ENCODE measurements at regions not wholly inside any gene's neighbourhood (a gene's known extent, or its start where the extent isn't known, plus 50 kb on each side); places are given as distances from the start of the nearest gene placed in this dataset.
"Not testable (repeated sequence)": the region's sequence is repeated elsewhere in the genome, so short reads cannot be mapped to it uniquely, and the experiment has no call there.

- no peaks in the 10 kb centered on the region for H3K9me3 ChIP-seq
- H3K4me3 ChIP-seq: no peak overlapping the region
- H3K27me3 ChIP-seq: no peaks in the 10 kb centered on the region
- no peak overlapping the region for H3K27ac ChIP-seq
- ATAC-seq (no peak), DNase-seq (no peak)
- no peaks in the 10 kb centered on the region for H3K4me1 ChIP-seq
- intact Hi-C loops (cut with DNase I): no loop called here
- no peaks in the 10 kb centered on the region for H3K36me3 ChIP-seq (replicated peaks in 1 of 2; ENCODE audit: insufficient read depth in 1 of 2, low read depth in 2 of 2)
- WGBS, 2 donors: 46 to 58% methylated on average over 1 of the region's 1 CpG
- TF ChIP-seq POLR2A (IDR thresholded peaks at IDR 0.05) (no peak), CTCF (IDR thresholded peaks at IDR 0.05) (no peak)
Measured at GRCh38 chr14:40679256-40679655, 927.4 kb upstream of the LRFN5 start.

- intact Hi-C loops (cut with DNase I); H3K4me3 ChIP-seq; ATAC-seq; H3K27ac ChIP-seq; H3K27me3 ChIP-seq; H3K36me3 ChIP-seq (replicated peaks in 1 of 2; ENCODE audit: insufficient read depth in 1 of 2, low read depth in 2 of 2); H3K4me1 ChIP-seq; DNase-seq; H3K9me3 ChIP-seq: not testable (repeated sequence)
Measured at GRCh38 chr14:40677206-40677605, 929.5 kb upstream of the LRFN5 start.

GRCh38 chr14:40674502-40674901, 932.2 kb upstream of the LRFN5 start:
- intact Hi-C loops (cut with DNase I): no loop called here
- no peak for TF ChIP-seq CTCF (IDR thresholded peaks at IDR 0.05)
- no peak for TF ChIP-seq POLR2A (IDR thresholded peaks at IDR 0.05)
- ATAC-seq (no peak), DNase-seq (no peak)
- Histone ChIP-seq H3K4me1 (no peaks in the 10 kb centered on the region), H3K27me3 (no peaks in the 10 kb centered on the region), H3K36me3 (replicated peaks in 1 of 2; ENCODE audit: insufficient read depth in 1 of 2, low read depth in 2 of 2) (no peaks in the 10 kb centered on the region), H3K27ac (no peak overlapping the region), H3K4me3 (no peak overlapping the region), H3K9me3 (no peaks in the 10 kb centered on the region)
- 36 to 44% methylated on average over 1 of the region's 1 CpG for WGBS, 2 donors

GRCh38 chr14:40656311-40656710, 950.4 kb upstream of the LRFN5 start:
- H3K27ac ChIP-seq: no peak overlapping the region

GRCh38 chr14:40652089-40652691, 954.5 kb upstream of the LRFN5 start:
- TF ChIP-seq CTCF (IDR thresholded peaks at IDR 0.05) (no peak), POLR2A (IDR thresholded peaks at IDR 0.05) (no peak)
- no peak overlapping the region for H3K4me3 ChIP-seq
- DNase-seq: no peak
- no peaks in the 10 kb centered on the region for H3K9me3 ChIP-seq
- no peak for ATAC-seq
- intact Hi-C loops (cut with DNase I): no loop called here
- H3K27me3 ChIP-seq: no peaks in the 10 kb centered on the region
- no peaks in the 10 kb centered on the region for H3K36me3 ChIP-seq (replicated peaks in 1 of 2; ENCODE audit: insufficient read depth in 1 of 2, low read depth in 2 of 2)
- no peak overlapping the region for H3K27ac ChIP-seq
- H3K4me1 ChIP-seq: no peaks in the 10 kb centered on the region

More at GRCh38 chr14:40656311-40656710, 950.4 kb upstream of the LRFN5 start:
- no peak for ATAC-seq
- H3K9me3 ChIP-seq: no peaks in the 10 kb centered on the region
- H3K4me3 ChIP-seq: no peak overlapping the region
- no peak for TF ChIP-seq CTCF (IDR thresholded peaks at IDR 0.05)
- no peak for TF ChIP-seq POLR2A (IDR thresholded peaks at IDR 0.05)
- no peaks in the 10 kb centered on the region for H3K36me3 ChIP-seq (replicated peaks in 1 of 2; ENCODE audit: insufficient read depth in 1 of 2, low read depth in 2 of 2)
- no peaks in the 10 kb centered on the region for H3K4me1 ChIP-seq
- H3K27me3 ChIP-seq: no peaks in the 10 kb centered on the region
- no peak for DNase-seq
- intact Hi-C loops (cut with DNase I): no loop called here
